ENCODE measurements at regions not wholly inside any gene's neighbourhood (a gene's known extent, or its start where the extent isn't known, plus 50 kb on each side); places are given as distances from the start of the nearest gene placed in this dataset.

DNA sequence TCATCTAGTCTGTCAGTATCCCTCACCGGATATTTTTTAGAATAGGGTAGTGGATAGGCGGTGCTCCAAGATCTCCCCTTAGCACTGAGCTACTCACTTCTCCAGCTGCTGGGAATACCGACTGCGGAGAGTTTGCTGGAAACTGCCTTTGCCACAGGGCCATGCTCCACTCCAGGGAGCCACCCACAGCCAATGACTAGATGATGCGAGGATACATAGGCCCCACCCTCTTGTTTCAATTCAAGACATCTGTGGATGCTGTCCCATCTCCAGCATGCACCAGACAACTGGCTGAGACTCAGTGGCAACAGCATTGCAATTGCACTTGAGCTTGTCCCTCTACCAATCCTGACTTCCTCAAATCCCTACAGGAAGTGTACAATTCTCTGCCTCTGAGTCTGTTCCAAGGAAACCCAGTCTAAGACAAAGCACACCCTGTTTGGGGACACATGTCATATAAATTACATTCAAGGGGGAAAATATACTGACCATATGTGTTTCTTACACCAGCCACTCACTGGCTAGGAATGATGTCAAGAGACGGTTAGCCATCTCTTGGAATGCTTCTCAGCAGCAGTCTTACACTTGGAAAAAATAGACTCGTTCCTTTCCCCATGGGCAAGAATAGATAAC, 312.6 kb upstream of the KIF2A start:
- TF ChIP-seq EZH2 (IDR thresholded peaks at IDR 0.05; ENCODE audit: borderline replicate concordance, low read length), result no peak
- TF ChIP-seq, protein P1, sequence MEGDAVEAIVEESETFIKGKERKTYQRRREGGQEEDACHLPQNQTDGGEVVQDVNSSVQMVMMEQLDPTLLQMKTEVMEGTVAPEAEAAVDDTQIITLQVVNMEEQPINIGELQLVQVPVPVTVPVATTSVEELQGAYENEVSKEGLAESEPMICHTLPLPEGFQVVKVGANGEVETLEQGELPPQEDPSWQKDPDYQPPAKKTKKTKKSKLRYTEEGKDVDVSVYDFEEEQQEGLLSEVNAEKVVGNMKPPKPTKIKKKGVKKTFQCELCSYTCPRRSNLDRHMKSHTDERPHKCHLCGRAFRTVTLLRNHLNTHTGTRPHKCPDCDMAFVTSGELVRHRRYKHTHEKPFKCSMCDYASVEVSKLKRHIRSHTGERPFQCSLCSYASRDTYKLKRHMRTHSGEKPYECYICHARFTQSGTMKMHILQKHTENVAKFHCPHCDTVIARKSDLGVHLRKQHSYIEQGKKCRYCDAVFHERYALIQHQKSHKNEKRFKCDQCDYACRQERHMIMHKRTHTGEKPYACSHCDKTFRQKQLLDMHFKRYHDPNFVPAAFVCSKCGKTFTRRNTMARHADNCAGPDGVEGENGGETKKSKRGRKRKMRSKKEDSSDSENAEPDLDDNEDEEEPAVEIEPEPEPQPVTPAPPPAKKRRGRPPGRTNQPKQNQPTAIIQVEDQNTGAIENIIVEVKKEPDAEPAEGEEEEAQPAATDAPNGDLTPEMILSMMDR (conservative IDR thresholded peaks at IDR 0.05 in 1 of 2, IDR thresholded peaks at IDR 0.05 in 1 of 2; ENCODE audit: extremely low read depth in 1 of 2, insufficient read depth in 1 of 2, low read depth in 1 of 2, low read length in 2 of 2), result no peak
